CD1c-positive myeloid dendritic cell (primary cell): ENCODE measurements at regions not wholly inside any gene's neighbourhood (a gene's known extent, or its start where the extent isn't known, plus 50 kb on each side); places are given as distances from the start of the nearest gene placed in this dataset.
A peak's percentile ranks its signal among the peaks of the same experiment; 100 is the strongest.

Experiments used
- DNase-seq: peaks from one replicate; pipeline ENCODE4 v3.0.0-alpha.2; 2016; ENCODE audit errors: extremely low spot score

DNA sequence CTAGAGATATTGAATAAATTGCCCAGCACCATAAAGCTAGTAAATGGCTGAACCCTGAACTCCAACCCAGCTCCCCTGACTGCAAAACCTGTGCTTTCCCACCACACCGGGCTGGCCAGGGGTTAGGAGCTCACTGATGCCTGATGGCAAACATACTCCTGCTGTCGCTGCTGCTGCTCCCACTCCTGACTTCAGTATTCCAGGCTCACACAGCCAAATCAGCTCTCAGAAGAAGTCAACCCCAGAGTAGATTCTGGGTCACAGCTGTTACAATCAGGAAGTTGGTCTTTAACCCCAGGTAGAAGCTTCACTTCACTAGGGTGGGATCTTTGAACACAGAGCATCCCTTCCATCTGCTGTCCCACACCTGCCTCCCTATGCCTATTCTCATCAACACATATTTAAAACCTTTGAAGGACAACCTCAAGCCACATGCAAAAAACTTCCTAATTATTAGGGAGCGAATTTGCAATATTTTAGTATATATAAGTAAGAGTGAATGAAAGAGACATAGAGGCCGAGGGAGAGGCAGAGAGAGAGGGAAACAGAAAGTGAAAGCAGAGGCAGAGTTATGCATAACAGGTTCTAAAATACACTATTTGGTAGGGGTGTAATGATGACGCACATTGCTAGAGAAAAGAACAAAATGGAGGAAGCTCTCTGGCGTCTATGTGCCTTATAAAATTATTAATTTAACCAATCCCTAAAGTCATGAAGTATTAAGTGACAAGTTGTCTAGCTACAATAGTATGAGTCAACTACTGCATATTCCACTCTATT lies 99.4 kb upstream of the SERP2 start:
- DNase-seq = peak; percentile 54

DNA sequence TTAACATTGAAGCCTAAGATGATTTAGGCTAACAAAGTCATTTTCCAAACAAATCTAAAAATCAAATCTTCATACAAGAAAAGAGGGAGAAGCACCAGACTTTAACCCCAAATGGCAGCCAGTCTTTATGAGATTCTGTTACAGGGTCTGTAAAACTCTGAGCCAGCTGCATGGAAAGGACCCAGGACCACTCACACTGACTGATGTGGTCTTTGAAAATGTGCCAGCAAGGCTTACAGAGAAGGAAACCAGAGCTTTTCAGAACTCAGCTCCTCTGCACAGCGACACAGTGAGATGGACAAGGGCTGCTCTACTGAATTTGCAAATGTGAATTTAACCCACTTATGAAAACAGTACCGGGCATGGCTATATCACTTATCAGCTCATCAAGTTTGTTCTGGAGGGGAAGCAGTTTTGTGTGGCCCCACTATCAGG lies 98.8 kb upstream of the SERP2 start:
- no peak for DNase-seq

DNA sequence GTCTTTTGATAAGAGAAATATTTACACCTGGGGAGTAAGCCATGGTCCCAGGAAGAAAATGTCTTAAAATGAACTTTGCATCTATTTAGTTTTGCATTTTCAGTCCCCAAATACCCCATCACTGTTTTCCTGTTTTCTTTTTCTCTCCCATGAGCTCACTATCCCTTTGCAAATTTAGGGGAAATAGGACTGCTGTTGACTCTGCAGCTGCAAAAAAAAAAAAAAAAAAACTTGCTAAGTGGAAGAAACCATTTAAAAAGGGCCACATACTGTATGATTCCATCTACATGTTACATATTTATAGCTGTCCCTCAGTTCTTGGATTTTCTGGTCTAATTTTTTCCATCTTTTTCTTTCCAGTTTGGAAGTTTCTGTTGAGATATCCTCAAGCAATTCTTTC lies 98.2 kb upstream of the SERP2 start:
- no peak for DNase-seq

DNA sequence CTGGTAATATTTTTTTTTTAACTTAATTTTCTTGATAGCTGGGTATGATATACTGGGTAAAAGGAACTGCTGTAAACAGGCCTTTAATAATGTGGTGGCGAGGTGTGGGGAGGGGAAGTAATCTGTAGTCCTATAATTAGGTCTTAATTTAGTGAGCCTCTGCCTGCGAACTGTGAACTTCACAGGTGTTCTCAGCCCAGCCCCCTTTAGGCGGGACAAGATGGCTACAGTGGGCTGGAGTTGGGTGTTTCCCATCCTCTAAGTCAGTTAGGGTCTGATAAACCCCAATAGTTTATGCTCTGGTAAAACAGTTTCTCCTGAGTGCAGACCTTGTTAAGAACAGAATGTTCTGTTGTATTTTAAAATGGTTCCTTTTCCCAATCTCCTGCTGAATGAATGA lies 97.6 kb upstream of the SERP2 start:
- no peak for DNase-seq

DNA sequence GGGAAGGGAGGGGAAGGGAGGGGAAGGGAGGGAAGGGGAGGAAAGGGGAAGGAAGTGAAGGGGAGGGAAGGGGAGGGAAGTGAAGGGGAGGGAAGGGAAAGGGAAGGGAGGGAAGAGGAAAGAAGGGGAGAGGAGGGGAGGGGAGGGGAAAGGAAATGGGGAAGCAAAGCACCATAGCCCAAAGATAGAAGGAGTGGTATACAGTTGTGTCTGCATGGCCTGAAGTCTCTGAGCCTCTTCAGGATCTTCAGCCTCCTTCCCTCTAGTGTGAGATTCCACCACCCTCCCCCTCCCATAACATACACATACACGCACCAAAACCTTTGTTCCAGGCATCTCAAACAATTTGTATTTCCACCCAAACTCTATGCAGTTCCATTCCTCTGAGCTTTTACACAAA lies 96.2 kb upstream of the SERP2 start:
- DNase-seq = no peak

DNA sequence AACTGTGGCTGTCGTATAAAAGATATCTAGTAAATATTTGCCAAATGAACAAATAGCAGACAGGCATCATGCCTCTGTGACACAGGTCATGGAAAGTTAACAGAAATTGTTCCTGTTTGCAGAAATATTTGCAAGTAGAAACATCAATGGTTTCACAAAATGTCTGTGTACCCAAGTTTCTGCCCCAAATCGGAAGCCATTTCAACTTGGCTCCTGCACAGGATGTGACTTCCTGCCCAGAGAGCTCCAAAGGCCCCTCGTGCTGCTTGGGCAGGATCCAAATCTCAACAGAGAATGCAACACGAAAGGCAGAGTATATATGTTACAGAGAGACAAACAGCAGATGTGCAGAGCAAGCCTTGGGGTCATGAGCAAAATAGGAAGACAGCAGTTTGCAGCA lies 95.5 kb upstream of the SERP2 start:
- no peak for DNase-seq

DNA sequence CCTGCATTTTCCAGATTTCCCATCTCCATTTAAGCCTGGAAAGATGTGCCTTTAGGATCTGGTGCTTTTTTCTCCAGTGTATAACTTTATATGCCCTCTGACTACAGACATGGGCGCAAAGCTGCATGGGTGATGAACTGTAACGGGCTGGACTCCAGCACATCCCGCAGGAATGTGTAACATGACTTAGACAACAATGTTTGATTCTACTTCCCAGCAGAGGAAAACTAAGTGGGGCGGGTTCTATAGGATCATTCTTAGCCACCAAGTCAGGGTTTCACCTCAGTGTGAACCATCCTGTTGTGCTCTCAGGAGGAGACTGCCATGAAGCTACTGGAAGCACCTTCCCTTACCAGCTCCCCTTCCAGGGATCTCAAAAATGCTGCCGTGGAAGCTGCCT lies 93.2 kb upstream of the SERP2 start:
- no peak for DNase-seq

DNA sequence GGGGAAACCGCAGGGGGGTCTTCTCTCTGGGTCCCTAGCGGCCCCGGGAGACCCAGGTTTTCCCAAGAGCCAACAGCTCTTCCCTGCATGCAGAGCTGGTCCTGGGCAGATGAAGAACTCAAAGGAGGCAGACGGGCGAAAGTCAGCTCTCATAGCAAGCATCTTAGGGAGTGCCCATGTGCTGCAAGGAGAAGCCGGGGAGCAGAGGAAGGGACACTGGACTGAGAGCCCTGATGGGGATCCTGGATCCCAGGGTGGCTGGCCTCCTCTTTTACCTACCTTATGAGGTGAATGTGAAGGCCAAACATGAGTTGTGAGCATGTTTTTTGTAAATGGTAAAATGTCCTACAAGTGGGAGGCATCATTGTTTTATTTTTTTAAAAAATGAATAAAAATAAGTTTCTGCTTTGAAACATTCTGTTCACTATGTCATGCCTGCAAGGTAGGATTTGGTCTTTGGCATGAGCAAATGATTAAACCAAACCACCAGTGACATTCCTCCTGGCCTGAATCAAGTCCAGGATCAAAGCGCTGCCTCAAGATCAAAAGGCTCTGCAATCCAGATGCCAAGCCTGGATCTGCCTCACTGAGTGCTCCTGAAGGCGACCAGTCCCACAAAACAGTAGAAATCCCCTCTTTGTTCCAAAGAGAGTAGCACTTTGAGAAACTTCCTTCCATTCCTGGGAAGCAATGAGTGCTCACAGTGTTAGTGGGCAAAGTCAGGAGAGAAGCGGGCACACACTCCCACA lies 92.2 kb upstream of the SERP2 start:
- no peak for DNase-seq

DNA sequence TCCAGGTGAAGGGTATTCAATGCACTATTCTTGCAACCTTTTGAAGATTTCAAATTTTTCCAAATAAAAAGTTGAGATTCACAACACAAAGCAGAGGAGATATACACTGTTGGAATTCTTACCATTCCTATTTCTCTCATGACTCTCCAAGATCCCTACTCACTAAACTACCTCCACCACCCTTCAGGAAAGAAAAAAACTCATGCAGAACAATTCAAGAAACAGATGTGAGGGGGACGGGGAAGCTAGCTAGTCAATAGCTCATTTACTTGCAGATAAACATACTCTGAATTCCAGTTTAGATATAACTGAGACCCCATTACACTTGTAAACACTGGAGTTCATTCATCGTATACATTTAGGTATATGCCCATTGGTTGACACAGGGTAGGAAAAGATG lies 90.0 kb upstream of the SERP2 start:
- DNase-seq = no peak

DNA sequence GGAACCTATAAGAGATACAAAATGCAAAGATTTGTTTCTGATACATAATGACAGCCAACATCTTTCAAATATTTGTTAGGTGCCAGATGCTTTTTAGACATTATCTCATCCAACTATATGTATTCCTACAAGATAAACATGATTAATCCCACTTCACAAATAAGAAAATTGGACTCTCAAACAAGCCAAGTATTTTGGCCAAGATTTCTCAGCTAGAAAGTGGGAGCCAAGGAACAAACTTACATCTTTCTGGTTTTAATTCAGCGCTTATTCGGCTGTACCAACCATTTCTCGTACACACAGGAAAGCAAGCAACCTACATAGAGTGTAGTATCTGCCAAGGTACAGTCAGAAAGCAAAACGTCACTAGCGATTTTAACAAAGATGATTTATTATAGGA lies 85.7 kb upstream of the SERP2 start:
- no peak for DNase-seq

DNA sequence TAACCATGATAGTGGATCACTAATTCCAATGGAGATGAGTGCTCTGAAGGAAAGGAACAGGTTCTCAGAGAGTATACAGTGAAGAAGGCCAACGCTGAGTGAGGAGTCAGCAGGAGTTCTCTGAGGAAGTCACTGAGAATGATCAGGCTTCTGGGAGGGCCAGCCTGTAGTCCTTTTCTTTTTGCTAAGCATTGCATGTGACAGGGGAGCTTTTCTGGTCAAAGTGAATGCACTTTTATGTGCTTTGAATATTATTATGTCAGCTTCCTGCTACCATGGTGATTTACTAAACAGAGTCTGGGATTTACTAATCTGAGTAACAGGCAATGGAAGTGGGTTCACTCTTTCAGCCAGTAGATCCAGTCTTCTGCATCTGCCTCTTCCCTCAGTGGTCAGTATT lies 81.1 kb upstream of the SERP2 start:
- DNase-seq = peak; percentile 11

DNA sequence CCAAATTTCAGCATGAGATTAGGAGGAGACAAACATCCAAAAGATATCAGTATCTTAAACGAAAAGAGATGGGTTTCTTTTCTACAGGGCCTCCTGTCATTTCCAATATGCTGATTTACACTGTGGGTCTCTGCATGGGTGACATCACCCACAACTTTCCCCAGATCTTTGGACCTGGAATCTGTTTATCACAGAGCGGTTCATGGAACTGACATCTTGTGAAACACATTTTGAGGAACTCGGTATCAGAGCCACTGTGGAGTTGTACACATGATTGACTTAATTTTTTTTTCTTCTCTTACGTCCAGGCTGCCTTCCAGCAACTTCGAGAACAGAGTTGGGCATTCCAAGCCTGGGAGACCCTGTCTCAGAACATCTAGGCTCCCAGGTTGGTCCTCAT lies 80.2 kb upstream of the SERP2 start:
- peak; percentile 41 for DNase-seq

DNA sequence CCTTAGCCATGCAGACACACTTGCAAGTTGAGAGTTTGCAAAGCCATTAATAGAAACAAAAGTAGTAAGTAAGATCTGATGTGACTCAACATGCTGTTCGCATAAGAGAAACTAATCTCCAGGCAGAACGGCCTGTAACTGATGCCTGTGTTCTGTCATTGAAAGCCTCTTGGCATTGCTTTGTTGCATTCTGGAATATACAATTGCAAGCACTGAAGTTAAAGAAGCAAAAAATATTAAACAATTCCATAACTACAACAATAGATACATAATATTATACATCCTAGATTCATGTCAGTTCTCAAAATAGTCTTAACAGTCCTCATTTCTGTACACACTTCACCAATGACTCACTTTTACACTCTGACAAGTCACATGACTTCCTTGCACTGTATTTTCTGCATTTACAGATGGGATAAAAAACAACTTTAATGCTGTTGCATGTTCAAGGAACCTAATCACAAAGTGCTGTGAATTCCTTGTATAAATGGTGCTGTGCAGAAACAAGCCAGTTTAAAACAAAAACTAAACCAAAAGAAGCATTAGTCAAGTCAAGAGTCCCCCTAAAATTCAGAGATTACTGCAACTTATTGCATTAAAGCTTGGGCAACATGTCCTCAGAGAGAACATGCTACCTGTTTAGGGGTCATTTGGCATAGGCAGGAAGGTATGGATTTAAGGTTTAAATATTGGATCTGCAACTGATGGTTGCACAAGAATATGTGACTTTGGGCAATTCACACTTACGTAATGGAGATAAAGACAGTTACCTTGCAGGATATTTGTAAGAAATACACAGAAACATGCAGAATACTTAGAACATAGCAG lies 79.5 kb upstream of the SERP2 start:
- DNase-seq = no peak

DNA sequence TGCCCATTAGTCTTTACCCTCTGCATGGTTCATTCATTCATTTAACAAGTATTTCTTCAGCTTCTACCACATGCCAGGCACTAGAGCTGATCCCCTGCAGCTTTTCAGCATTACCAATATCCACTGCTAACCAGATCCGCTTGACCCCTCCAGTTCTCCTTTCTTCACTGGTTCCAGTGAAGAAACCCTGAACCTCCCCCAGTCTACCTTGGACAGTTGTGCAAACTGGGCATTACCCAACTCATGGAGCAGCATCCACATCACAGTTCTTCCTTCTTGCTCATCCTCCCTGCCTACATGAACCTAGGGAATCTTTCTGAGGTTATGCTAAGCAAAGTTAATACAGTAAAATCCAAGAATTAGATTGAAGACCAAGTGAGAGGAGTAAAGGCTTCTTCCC lies 78.7 kb upstream of the SERP2 start:
- peak; percentile 57 for DNase-seq

DNA sequence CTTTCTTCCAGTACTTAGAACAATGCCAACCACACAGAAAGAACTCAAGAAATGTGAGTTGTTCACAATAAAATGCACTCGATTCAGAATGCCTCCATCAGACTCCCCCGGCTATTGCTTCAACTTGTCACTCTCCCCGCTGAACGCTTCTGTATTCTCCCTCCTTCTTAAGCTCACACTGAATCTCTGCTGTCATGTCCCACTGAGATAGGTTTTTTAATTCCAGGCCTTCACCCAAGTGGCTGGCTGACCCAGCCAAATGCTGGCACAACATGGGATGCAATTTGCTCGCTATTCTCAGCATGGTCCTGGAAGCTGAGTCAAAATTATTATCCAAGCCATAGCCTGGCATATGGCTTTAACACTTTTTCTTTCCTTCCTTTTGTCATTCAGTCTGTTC lies 76.8 kb upstream of the SERP2 start:
- no peak for DNase-seq

DNA sequence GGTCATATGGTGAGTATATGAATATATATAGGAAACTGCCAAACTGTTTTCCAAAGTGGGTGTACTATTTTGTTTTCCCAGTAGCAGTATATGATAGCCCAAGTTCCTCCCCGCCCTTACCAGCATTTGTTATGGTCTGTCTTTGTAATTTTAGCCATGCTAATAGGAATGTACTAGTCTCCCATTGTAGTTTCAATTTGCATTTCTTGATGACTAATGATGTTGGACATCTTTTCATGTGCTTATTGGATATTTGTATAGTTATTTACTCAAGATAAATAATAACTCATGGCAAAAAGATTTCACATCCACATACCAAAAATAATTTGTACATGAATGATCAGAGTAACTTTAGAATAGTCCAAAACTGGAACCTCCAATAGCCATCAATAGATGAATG lies 75.3 kb upstream of the SERP2 start:
- DNase-seq = no peak

DNA sequence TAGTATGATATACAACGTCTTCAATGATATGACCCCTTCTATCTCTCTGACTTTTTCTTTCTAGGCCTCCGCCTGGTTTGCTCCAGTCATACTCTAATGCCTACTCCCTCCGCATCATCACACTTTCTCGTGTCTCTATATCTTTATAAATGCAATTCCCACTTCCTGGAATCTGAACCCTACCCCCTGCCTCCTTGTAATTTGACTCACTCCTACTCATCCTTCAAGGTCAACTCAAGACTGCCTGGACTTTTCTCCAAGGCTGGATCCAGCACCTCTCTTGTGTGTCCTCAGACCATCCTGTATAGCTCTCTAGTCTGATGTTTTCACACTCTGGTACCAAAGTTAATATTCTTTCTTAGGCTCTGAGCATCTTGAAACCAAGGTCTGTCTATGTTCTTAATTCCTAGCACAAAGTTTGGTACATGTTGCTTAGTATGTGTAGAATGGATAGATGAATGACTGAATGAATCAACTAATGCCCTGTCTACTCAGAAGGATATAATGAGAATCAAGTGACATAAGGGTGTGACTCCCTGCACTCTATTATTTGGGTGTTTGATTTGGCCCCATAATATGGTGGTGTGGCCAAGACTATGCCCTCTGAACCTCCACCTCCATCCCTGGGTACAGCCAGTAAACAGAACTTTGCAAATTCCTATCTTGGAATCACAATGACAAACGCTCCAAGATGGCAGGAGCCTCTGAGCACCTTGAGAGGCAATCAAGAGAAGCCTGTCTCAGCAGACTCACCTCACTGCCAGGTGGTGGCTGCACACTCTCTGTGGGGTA lies 74.3 kb upstream of the SERP2 start:
- DNase-seq = no peak

DNA sequence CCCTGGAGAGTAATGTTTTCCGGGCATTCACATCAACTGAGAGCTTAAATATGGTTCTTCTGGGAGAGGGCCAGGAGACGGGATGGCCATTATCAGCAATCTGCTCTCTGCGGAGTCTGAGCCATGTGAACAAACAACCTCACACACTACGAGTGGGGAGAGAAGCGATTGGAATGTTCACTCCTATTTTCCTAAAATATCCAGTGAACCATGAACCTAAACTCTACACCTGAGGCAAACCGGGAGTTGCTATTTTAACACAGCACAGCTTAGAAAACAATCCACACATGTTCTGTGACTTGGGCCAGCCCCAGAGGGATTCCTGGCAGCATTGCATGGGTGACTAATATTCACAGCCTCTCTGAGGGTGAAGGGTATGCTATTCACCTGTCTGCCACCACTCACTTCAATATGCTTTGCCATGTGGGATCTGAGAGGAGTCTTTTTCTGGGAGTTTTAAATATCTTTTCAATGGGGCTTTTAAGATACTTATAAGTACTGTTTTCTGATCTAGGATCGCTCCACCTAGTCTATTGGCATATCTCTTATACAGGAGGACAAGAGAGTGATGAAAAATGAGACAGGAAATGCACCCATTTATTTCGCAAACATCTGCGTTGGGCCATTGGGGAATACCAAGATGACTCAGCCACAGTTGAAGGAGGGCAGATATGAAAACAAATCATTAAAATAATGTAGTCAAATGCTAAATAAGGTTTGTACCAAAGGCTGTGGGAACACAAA lies 72.6 kb upstream of the SERP2 start:
- DNase-seq = peak; percentile 50

DNA sequence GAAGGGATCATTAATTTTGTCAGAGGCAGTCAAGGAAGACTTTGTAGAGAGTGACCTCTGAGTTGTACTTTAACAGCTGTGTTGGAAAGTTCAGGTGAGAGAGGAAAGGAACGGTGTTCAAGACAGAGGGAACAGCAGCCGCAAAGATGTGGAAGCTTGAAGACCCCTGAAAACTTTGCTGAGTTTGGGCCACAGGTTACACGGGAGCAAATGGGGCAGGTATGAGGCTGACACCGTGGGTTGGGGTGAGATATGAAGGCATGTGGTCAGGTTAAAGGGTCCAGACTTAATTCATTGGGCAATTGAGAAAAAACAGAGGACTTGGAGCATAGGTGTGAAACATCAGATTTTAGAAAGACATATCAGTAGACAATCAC lies 72.0 kb upstream of the SERP2 start:
- DNase-seq = no peak

DNA sequence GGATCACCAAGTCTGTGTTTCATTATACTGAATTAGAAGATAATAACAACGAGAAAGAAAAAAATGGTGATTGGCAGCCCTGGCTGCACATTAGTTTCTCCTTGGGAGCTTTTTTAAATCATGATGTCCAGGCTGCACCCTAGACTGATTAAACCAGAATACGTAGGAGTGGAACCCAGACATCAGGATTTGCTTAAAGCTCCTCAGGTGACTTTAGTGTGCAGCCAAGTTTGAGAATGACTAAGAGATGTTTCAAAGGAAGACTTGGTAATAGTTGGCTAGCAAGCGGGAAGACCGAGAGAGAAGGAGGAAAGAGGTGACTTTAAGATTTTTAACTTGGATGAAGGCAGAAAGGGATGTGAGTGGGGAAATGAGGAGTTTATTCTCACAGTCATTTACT lies 71.4 kb upstream of the SERP2 start:
- DNase-seq = no peak

DNA sequence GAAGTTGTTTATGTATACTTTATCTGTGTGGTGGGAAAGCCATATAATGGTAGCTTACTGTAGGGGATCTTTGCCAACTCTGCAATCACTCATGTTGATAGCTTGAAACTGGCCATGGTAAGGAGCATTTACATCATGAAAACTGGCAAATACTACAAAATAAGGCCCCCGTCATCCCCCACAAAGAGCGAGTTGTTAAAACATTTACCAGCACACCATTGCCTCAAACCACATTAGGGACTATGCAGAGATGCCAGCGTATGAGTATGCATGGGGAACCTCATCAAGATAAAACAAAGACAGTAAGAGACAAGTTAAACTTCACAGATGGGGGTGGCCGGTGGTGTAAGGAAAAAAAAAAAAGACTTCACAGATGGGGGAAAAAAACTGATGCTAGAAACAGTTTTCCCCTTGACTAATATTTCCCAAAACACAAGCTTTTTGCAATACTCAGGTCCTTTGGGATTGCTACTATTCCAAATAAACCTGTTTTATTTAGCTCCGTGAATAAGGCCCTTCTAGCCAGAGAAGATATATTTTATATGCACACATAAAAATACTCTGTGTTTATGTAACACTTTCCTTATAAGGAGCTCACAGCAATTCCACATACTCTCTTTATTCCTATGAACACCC lies 70.6 kb upstream of the SERP2 start:
- DNase-seq = no peak
